GM10266 (cell line): ENCODE measurements at regions not wholly inside any gene's neighbourhood (a gene's known extent, or its start where the extent isn't known, plus 50 kb on each side); places are given as distances from the start of the nearest gene placed in this dataset.

Experiments
- DNase-seq: peaks from one replicate; pipeline ENCODE4 v3.0.0; 2012; ENCODE audit errors: extremely low spot score
- CTCF ChIP-seq: IDR thresholded peaks from 2 replicates; pipeline ENCODE4 v1.5.1; 2012; ENCODE audit warnings: mild to moderate bottlenecking, low read depth; ENCODE audit not compliant: control insufficient read depth, insufficient read depth; ENCODE audit errors: missing control alignments

- TF ChIP-seq CTCF, result no peak
- DNase-seq, result no peak
Measured at GRCh38 chr13:76329866-76330580, 556.2 kb downstream of the KCTD12 start.

- DNase-seq, result no peak
- TF ChIP-seq CTCF, result no peak
Measured at GRCh38 chr13:76329004-76329403, 557.2 kb downstream of the KCTD12 start.

- DNase-seq, result no peak
- no peak for TF ChIP-seq CTCF
Measured at GRCh38 chr13:76326343-76326742, 559.9 kb downstream of the KCTD12 start.

- no peak for DNase-seq
- TF ChIP-seq CTCF, result no peak
Measured at GRCh38 chr13:76319921-76320320, 566.3 kb downstream of the KCTD12 start.

GRCh38 chr13:76316998-76317527, 569.1 kb downstream of the KCTD12 start:
- no peak for DNase-seq
- TF ChIP-seq CTCF, result no peak

GRCh38 chr13:76314495-76314894, 571.7 kb downstream of the KCTD12 start:
- no peak for TF ChIP-seq CTCF
- DNase-seq, result no peak

GRCh38 chr13:76307142-76307541, 579.1 kb downstream of the KCTD12 start:
- no peak for DNase-seq
- TF ChIP-seq CTCF, result no peak
